ENCODE measurements at regions not wholly inside any gene's neighbourhood (a gene's known extent, or its start where the extent isn't known, plus 50 kb on each side); places are given as distances from the start of the nearest gene placed in this dataset.
A peak's percentile ranks its signal among the peaks of the same experiment; 100 is the strongest.
"Not testable (repeated sequence)": the region's sequence is repeated elsewhere in the genome, so short reads cannot be mapped to it uniquely, and the experiment has no call there.

DNA sequence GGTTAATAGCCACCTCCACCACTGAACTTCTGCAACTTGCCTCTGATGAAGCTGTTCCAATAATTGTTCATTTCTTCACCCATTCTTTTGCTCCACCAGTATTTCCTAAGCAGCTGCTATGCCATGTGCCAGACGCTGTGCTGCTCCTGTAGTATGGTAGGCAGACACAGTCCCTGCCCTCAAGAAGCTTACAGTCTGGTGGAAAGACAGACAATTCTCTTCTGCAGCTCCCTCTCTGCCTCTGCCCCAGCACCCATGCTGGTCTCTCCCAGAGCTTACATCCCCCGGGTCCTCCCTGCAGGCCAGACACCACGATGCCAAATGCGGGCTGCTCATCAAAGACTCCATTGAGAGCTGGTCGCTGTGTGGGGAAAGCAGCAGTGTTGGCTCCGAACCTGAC, 111.6 kb upstream of the ESRRB start:
- DNase-seq: no peak

DNA sequence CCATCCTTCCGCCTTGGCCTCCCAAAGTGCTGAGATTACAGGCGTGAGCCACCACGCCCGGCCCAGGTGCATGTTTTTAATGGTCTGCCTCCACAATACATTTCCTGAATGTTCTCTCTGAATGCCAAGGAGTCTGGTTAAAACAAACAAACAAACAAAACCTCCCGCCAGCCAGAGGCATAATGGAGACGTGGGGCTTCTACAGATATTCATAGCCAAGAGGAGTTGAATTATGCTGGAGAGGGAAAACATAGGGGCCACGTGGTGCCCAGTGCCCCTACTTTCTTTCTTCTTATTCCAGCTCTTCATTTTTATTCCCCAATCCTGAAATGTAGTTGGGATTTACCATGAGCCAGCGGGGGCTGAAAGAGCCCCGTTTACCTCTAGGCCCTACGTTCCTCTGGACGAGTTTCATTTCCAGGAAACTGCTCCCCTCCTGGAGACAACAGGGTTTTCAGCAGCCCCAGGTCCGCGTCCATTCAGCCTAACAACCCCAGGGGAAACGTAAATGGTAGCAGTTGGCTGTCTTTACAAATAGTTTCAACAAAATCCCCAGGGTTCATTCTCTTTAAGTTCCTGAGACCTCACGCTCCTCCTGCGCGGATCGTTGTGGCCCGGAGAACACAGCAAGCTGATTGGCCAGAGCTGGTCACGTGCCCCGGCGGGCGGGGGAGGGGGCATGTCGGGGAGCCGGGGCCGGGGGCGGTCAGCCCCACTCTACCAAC, 108.5 kb upstream of the ESRRB start:
- peak in 46 of 58 donors; percentile 1 to 77 (median 34) for DNase-seq

DNA sequence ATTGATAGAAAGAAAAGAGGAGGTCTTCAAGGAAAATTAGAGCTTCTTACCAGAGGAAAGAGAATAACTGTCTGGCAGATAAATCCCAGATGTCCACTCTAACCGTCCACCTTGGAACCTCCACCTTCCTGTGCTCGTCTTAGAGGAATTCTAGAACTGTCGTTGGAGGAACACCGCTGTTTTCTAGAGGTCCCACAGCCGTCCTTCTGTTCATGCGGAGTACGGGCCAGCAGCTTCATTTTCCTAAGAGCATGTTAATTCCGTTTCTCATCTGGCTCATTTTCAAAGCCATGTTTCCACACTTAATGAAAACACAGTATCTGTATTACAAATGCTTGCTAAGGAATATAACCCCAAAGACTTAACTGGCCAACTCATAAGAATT, 107.9 kb upstream of the ESRRB start:
- DNase-seq: no peak

DNA sequence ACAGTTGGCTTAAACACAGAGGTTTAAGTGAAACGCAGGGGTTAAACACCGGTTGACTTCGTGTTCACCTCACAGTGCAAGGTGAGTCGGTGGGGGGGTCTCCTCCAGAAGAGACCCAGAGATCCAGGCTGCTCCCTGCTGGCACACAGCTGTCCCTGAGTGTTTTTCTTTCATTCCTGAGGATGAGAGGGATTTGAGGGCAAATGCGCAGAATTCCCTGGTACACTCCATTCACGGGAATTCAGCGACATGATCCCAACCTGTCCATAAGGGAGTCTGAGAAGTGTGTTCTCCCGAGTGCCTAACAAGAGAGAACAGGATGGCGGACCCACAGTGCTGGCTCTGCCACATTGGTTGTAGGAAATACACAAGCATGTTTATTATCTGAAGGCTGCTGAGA, 107.2 kb upstream of the ESRRB start:
- DNase-seq: peak in 1 of 58 donors; percentile 1

DNA sequence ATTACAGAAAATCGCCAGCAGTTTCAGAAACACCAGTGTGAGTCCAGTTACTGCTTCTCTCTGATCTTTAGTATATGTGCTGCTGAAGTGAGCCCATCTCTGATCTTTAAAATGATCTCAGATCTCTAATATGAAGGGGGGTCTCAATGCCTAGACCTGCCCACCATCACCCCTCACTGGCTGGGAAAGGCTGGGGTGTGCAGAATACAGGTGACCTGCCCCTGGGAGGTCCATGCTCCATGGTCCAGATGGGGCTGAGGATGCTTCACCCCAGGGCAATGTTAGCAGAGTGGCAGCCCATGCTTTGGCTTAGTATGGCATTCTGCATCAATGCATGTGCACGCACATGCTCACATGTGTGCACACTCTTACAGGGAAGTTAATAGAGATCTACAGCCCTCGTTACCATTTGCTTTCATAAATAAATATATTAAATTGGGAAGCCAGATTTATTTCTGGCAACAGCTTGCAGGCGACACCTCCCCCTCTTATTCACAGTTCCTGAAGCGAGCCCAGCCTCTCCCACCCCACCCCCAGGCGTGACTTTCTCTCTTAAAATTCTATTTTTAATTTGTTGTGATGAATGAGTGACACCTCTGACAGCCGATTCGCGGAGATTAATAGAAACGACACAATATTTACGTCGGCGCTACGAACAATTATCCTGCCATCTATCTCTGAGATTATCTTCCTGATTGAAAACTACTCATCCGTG, 104.7 kb upstream of the ESRRB start:
- DNase-seq: peak in 1 of 58 donors; percentile 6

DNA sequence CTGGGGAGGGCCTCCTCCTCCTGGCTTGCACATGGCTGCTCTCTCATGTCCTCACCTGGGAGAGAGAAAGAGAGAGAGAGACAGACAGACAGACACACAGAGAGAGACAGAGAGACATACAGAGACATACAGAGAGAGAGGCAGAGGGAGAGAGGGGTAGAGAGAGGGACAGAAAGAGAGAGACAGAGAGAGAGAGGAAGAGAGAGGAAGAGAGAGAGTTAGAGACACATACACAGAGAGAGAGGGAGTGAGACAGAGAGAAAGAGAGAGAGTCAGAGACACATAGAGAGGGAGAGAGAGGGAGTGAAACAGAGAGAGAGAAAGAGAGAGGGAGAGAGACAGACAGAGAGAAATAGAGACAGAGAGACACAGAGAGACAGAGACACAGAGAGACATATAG, 103.6 kb upstream of the ESRRB start:
- no peak for DNase-seq

DNA sequence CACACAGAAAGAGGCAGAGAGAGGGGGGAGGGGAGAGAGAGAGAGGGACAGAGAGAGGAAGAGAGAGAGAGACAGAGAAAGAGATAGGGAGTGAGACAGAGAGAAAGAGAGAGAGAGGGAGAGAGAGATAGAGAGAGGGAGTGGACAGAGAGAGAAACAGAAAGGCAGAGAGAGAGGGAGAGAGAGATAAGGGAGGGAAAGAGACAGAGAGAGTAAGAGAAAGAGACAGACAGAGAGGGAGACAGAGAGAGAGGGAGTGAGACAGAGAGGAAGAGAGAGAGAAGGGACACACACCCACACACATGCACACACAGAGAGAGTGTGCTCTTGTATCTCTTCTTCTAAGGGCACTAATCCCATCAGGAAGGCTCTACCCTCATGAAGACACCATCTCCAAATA, 103.2 kb upstream of the ESRRB start:
- no peak for DNase-seq

DNA sequence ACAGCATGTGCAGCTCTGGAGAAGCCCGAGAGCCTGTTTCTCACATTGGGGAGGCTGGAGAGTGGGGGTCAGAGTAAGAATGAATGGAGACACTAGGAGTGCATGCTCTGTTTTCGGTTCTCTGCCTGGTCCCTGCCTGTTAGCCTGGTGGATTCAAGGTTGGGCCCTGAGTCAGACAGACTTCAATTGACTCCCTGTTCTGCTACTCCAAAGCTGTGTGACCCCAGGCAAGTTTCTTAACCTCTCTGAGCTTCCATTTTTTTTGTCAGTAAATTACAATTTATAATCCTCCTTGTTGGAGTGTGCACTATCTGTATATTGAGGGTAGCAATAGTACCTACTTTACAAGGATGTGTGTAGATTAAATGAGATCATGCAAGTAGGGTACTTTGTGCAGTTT, 102.6 kb upstream of the ESRRB start:
- no peak for DNase-seq

DNA sequence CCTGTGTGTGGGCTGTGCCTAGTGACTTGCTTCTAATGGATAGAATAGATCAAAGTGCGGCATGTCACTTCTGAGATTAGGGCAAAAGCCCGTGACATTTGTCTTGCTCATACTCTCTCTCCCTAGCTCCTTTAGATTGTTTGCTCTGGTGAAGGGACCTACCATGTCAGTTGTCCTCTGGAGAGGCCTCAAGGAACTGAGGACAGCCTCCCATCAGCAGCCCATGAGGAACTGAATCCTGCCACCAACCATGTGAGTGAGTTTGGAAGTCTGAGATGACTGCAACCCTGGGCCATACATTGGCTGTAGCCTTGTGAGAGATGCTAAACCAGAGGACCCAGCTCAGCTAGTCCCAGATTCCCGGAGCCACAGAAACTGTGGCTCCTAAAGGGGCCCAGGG, 101.6 kb upstream of the ESRRB start:
- no peak for DNase-seq

DNA sequence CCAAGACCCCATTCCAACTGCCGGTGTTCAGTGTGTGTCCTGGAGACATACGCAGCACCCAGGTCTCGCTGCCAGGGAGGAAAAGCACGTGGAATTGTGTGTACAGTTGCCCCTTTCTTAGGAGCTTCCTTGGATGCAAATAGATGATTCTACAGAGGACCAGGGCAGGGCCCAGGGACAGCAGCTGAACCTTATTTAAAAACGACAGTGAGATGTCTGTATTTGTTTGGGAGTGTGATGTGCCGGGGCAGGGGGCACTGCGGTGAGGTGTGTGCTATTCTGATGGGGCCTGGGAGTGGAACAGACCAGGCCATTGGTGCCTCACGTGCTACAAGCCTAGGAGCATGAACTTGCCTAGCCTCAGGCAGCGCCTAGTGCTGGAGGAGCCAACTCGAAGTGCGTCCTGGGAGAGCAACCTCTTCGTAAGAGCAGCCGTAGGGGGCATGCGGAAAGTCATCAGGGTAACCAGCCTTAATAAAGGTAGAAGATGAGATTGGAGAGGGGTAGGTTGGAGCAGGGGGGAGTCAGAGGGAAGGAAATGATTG, 98.3 kb upstream of the ESRRB start:
- DNase-seq: no peak

DNA sequence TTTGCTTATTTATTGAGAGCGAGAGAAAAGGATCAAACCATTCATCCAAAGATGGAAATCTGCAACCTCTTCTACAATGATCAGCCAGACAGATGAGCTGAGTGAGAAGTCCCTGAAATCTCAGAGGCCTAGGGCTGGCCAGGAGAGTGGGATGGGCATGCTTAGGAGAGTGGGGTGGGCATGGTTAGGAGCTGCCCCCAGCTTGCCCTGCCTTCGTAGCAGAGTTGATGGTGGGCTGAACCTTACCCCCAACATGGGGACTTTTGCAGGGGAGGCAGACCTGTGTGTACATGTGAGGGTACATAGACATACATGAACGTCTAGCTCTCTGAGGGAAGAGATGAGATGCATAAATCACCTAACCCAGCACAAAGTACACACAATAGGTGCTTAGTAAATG, 95.7 kb upstream of the ESRRB start:
- DNase-seq: no peak

DNA sequence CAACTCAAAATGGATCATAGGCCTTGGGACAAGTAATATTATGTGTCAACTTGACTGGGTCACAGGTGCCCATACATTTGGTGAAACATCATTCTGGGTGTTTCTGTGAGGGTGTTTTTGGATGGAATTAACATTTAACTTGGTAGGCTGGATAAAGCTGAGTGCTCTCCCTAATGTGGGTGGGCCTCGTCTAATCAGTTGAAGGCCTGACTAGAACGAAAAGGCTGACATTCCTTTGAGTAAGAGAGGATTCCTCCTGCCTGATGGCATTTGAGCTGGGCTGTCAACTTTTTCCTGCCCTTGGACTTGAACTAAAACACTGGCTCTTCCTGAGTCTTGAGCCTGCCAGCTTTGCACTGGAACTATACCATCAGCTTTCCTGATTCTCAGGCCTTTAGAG, 93.4 kb upstream of the ESRRB start:
- DNase-seq: no peak

DNA sequence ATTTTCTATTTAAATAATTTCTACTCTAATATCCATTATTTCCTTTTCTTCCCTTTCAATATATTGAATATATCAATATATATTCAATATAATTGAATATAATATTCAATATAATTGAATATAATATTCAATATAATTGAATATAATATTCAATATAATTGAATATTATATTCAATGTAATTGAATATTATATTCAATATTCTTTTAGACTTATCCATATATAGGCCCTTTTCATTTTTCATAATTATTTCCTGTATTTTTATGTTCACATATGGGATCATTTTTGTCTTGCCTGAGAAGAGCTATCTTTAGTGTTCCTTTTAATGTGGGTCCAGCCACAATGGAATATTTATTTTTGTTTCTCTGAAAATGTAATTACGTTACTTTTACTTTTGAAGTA, 88.9 kb upstream of the ESRRB start:
- DNase-seq: no peak

DNA sequence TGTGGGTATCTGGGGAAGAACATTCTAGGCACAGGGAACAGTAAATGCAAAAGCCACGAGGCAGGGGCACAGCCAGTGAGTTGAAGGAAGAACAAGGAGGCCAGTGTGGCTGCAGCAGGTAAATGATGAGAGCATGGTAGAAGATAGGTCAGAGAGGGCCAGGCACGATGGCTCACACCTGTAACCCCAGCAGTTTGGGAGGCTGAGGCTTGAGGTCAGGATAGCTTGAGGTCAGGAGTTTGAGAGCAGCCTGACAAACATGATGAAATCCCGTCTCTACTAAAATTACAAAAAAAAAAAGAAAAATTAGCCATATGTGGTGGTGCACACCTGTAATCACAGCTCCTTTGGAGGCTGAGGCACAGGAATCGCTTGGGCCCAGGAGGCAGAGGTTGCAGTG, 86.7 kb upstream of the ESRRB start:
- no peak for DNase-seq

DNA sequence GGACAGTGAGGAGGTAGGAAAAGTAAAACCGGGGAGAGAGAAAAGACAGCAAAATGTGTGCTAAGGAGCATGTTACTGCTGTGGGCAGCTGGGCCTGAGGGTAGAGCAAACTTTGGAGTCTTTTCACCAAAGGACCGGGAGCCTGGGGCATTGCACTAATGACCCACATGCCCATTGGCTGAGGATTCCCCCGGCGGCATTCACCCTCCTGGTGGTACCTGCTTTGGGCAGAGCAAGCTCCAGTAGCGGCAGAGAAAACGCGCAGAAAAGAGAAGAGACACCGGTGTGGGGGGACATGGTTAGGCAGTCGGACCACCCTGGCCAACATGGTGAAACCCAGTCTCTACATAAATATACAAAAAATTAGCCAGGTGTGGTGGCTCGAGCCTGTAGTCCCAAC, 83.4 kb upstream of the ESRRB start:
- no peak for DNase-seq

DNA sequence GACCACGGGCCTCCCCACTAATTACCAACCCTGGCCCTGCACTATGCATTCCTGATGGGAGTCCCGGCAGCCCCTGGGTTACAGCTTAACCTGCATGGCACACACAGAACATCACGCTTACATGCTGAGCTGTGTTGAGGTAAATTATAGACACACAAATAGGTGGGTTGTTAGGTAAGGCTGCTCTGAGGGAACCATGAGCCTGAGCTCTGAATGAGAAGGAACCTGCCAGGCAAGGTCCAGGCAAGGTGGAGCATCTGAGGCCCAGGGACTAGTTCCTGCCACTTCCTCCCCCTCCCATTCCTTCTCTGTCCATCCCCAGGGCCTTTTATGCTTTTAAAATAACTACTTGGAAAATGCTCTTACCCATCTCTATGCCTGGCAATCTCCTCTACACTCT, 82.7 kb upstream of the ESRRB start:
- DNase-seq: no peak

DNA sequence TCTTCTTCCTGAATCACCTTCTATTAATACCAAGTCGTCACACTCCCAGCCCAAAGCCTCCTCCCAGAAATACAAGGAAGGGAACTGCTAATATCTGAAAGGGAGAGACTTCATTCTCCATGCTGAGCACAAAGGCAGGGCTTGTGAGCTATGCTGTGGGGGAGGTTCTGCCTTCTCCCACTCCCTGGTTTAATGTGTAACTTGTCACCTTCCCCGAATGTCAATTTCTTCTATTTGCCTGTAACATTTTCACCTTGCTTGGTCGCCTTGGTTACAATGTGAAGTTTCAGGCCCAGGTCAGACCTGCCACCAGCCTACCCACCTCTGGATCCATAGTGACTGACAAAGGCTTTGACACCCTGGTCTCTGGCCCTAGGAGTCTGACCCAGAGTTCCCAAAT, 82.0 kb upstream of the ESRRB start:
- peak in 1 of 58 donors; percentile 15 for DNase-seq

DNA sequence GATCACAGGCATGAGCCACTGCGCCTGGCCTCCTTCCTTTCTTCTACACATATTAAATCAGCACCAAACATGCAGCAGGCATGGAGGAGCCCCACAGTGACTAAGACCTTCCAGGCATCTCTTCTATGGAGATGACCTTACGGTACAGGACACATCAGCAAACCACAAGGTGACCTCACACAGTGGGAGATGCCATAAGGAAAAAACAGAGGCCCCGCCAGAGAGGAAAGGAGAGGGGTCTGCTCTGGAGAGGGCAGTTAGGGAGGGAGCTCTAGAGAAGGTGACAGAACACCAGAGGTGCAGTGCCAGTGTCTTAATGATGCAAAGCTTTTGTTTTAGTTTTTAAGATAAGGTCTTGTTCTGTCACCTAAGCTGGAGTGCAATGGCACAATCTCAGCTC, 81.1 kb upstream of the ESRRB start:
- DNase-seq: no peak

DNA sequence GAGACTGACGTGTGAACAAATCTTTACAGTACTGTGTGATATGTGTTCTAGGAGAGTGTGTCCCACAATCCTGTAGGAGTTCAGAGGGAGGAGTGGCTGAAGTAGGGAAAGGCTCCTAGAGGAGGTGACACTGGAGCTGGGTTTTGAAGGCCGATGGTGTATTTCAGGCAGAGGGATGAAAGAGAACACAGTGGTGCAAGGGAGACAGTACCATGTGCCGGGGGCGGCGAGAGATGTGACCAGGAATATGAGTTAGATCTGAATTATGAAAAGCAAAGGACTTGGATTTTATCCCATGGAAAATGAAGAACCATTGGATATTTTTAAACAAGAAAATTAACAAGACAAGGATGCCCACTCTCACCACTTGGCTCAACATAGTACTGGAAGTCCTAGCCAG, 77.0 kb upstream of the ESRRB start:
- DNase-seq: peak in 5 of 58 donors; percentile 3 to 24 (median 9)

DNA sequence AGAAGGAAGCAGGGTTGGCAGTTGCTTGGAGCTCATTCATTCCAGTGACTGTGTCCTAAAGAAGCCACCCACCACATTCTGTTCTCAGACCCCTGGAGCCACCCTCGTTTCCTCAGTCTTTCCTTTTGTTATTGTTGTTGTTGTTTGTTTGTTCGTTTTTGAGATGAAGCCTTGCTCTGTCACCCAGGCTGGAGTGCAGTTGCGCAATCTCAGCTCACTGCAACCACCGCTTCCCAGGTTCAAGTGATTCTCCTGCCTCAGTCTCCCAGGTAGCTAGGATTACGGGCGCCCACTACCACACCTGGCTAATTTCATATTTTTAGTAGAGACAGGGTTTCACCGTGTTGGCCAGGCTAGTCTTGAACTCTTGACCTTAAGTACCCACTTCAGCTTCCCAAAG, 72.7 kb upstream of the ESRRB start:
- not testable (repeated sequence) for DNase-seq

DNA sequence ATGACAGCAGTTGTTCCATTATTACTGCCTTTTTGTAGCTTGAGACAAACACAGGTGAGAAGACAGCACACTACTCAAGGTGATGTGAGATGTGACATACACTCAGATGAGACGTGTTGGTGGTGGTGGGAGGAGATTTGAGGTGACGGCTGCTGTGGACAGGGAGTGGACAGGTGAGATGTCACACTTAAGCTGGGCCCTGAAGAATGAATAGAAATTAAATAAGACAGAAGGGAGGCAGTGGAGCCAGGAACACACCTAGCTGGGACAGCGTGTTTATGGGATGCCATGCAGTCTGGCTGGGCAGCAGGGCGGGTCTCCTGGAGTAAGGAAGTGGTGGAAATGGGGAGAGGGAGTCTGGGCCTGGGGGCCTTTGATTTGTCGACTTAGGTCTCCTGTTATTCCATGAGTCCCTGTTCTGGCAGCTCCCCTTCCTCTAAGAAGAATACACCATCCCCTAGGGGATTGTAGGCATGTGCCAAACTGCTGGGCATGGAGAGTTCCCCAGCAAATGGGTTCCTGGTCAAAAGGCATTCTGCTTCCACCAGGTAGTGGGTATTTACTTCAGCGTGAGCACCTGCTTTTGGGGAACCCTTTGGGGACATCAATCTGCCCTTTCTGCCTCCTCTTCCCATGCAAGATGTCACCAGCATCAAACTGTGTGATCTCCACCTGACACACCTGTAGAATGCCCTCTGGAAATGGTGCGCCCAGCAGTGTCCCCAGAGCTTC, 71.2 kb upstream of the ESRRB start:
- DNase-seq: no peak

DNA sequence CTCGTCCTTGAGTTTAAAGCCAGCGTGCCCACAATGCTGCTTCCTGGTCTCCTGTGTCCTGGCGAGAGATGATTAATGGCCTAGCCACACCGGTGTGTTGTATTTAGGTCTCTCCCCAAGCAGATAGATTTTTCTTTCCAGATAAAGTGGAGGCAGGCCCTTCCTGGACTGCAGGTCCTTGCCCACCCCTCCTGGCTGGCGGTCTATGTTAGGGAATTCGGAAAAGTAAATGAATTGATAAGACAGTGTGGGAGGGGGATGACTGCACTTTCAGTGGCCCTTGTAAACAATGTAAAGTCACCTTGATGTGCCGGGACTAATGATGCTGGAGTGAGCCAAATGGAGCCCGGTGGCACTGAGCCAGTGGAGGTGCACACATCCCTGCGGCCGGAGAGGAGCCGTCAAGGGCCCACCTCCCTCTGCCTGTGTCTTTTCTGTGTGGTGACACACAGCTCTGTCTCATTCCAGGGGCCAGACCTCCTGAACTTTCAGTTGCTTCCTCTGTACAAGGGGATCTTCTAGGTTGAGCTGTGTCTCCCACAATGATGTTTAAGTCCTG, 70.6 kb upstream of the ESRRB start:
- DNase-seq: no peak
